Ascending aorta (tissue), 2 donors: ENCODE measurements at regions not wholly inside any gene's neighbourhood (a gene's known extent, or its start where the extent isn't known, plus 50 kb on each side); places are given as distances from the start of the nearest gene placed in this dataset.

Experiments used
- DNase-seq, 2 donors: peaks; one replicate each; pipeline ENCODE4 v3.0.0-alpha.2; 2019; ENCODE audit warnings: low spot score in 2 of 2
- H3K27ac ChIP-seq, 2 donors: fragments of 200-600 bp; sonication (generic); one replicate each; pipeline ENCODE4 v1.5.1; 2016 to 2017; ENCODE audit warnings: mild to moderate bottlenecking in 1 of 2
- H3K27me3 ChIP-seq: fragments of 200-600 bp; sonication (generic); one replicate; pipeline ENCODE4 v1.5.1; 2017
- H3K36me3 ChIP-seq, 2 donors: fragments of 200-600 bp; sonication (generic); one replicate each; pipeline ENCODE4 v1.5.1; 2016
- H3K4me1 ChIP-seq, 2 donors: fragments of 200-600 bp; sonication (generic); one replicate each; pipeline ENCODE4 v1.5.1; 2016 to 2017; ENCODE audit warnings: mild to moderate bottlenecking in 1 of 2
- H3K4me3 ChIP-seq, 2 donors: fragments of 200-600 bp; sonication (generic); one replicate each; pipeline ENCODE4 v1.5.1; 2016 to 2017; ENCODE audit warnings: mild to moderate bottlenecking in 1 of 2
- H3K9me3 ChIP-seq, 2 donors: fragments of 200-600 bp; sonication (generic); one replicate each; pipeline ENCODE4 v1.5.1; 2016
- intact Hi-C: fragments of 100-400 bp; cut with DNase I; formaldehyde crosslinking; loops from one replicate; pipeline ENCODE4 v1.15.1; 2023
- TF ChIP-seq, protein P1 (sequence below), 3 experiments: fragments of 200-600 bp in 2 of 3; fragments of 450-650 bp in 1 of 3; sonication (generic) in 2 of 3; IDR thresholded peaks; one replicate each; pipeline ENCODE4 v1.5.1; 2016 to 2019; ENCODE audit warnings: antibody characterized with exemption in 3 of 3, mild to moderate bottlenecking in 1 of 3, moderate library complexity in 1 of 3

DNA sequence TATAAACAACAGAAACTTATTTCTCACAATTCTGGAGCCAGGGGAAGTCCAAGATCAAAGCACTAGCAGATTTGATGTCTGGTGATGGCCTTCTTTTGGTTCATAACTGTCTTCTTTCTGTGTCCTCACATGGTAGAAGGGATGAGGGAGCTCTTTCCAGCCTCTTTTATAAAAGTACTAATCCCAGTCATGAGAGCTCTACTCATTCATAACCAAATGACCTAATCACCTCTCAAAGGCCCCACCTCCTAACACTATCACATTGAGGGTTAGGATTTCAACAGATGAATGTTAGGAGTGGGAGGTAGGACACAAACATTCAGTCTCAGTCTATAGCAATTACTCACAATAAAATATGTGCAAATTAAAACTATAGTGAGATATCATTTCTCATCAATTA, 50.1 kb upstream of the UBE2E2 start:
- TF ChIP-seq, protein P1, sequence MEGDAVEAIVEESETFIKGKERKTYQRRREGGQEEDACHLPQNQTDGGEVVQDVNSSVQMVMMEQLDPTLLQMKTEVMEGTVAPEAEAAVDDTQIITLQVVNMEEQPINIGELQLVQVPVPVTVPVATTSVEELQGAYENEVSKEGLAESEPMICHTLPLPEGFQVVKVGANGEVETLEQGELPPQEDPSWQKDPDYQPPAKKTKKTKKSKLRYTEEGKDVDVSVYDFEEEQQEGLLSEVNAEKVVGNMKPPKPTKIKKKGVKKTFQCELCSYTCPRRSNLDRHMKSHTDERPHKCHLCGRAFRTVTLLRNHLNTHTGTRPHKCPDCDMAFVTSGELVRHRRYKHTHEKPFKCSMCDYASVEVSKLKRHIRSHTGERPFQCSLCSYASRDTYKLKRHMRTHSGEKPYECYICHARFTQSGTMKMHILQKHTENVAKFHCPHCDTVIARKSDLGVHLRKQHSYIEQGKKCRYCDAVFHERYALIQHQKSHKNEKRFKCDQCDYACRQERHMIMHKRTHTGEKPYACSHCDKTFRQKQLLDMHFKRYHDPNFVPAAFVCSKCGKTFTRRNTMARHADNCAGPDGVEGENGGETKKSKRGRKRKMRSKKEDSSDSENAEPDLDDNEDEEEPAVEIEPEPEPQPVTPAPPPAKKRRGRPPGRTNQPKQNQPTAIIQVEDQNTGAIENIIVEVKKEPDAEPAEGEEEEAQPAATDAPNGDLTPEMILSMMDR (IDR thresholded peaks at IDR 0.05), result no peak
- H3K27me3 ChIP-seq, result no peaks in the 10 kb centered on the region
- no peak for DNase-seq
- intact Hi-C loops, result no loop called here
- no peak overlapping the region for H3K4me3 ChIP-seq
- no peak overlapping the region for H3K27ac ChIP-seq
- H3K9me3 ChIP-seq, result peaks cover 0 to 11% of the 10 kb centered on the region in 2 donors
- no peaks in the 10 kb centered on the region for H3K4me1 ChIP-seq
- H3K36me3 ChIP-seq, result no peaks in the 10 kb centered on the region
